ENCODE measurements at regions not wholly inside any gene's neighbourhood (a gene's known extent, or its start where the extent isn't known, plus 50 kb on each side); places are given as distances from the start of the nearest gene placed in this dataset.
"Not testable (repeated sequence)": the region's sequence is repeated elsewhere in the genome, so short reads cannot be mapped to it uniquely, and the experiment has no call there.

- Histone ChIP-seq H3K36me3 (replicated peaks; ENCODE audit: insufficient read depth, low read depth) (no peaks in the 10 kb centered on the region), H3K79me2 (no peaks in the 10 kb centered on the region), H3K4me3 (no peak overlapping the region), H2AFZ (no peak overlapping the region), H3K9me3 (ENCODE audit: low read depth) (no peaks in the 10 kb centered on the region), H3K4me1 (ENCODE audit: insufficient read depth) (no peaks in the 10 kb centered on the region), H3K4me2 (no peak overlapping the region), H4K20me1 (ENCODE audit: insufficient read depth, poor library complexity, severe bottlenecking) (no peaks in the 10 kb centered on the region), H3K9me2 (replicated peaks; ENCODE audit: insufficient read depth) (no peaks in the 10 kb centered on the region), H3K27me3 (no peaks in the 10 kb centered on the region), H3K27ac (no peak overlapping the region)
- TF ChIP-seq EZH2 (IDR thresholded peaks at IDR 0.05; ENCODE audit: borderline replicate concordance) (no peak), EZH2phosphoT487 (IDR thresholded peaks at IDR 0.05; ENCODE audit: low read depth, severe bottlenecking, unreplicated experiment) (no peak), CTCF (IDR thresholded peaks at IDR 0.05; ENCODE audit: poor library complexity) (no peak)
- 83% methylated on average over 4 of the region's 4 CpGs for WGBS (ENCODE audit: low lambda C conversion rate, missing lambda C conversion rate)
- DNase-seq (ENCODE audit: low spot score), result no peak
These were observed 1036.2 kb upstream of the FLRT2 start for GRCh38 chr14:84493779-84494178.

- H3K27ac ChIP-seq, result no peak overlapping the region
- no peak for DNase-seq (ENCODE audit: low spot score)
- H3K36me3 ChIP-seq (replicated peaks; ENCODE audit: insufficient read depth, low read depth), result no peaks in the 10 kb centered on the region
- no peaks in the 10 kb centered on the region for H3K9me2 ChIP-seq (replicated peaks; ENCODE audit: insufficient read depth)
- no peaks in the 10 kb centered on the region for H3K27me3 ChIP-seq
- no peak overlapping the region for H3K4me3 ChIP-seq
- no peaks in the 10 kb centered on the region for H3K4me1 ChIP-seq (ENCODE audit: insufficient read depth)
- H3K79me2 ChIP-seq, result no peaks in the 10 kb centered on the region
- H3K4me2 ChIP-seq, result no peak overlapping the region
- H4K20me1 ChIP-seq (ENCODE audit: insufficient read depth, poor library complexity, severe bottlenecking), result no peaks in the 10 kb centered on the region
- no peak for TF ChIP-seq CTCF (IDR thresholded peaks at IDR 0.05; ENCODE audit: poor library complexity)
- TF ChIP-seq EZH2phosphoT487 (IDR thresholded peaks at IDR 0.05; ENCODE audit: low read depth, severe bottlenecking, unreplicated experiment), result no peak
- no peak for TF ChIP-seq EZH2 (IDR thresholded peaks at IDR 0.05; ENCODE audit: borderline replicate concordance)
- H3K9me3 ChIP-seq (ENCODE audit: low read depth), result no peaks in the 10 kb centered on the region
- 94% methylated on average over 2 of the region's 2 CpGs for WGBS (ENCODE audit: low lambda C conversion rate, missing lambda C conversion rate)
- no peak overlapping the region for H2AFZ ChIP-seq
These were observed 1033.3 kb upstream of the FLRT2 start for GRCh38 chr14:84496677-84497076.

- 99% methylated on average over 15 of the region's 18 CpGs for WGBS (ENCODE audit: low lambda C conversion rate, missing lambda C conversion rate)
- not testable (repeated sequence) for H2AFZ ChIP-seq; H3K27me3 ChIP-seq; H3K4me2 ChIP-seq; H3K36me3 ChIP-seq (replicated peaks; ENCODE audit: insufficient read depth, low read depth); H3K4me1 ChIP-seq (ENCODE audit: insufficient read depth); H4K20me1 ChIP-seq (ENCODE audit: insufficient read depth, poor library complexity, severe bottlenecking); H3K27ac ChIP-seq; H3K9me2 ChIP-seq (replicated peaks; ENCODE audit: insufficient read depth); H3K79me2 ChIP-seq; H3K4me3 ChIP-seq; H3K9me3 ChIP-seq (ENCODE audit: low read depth); DNase-seq (ENCODE audit: low spot score)
These were observed 1017.1 kb upstream of the FLRT2 start for GRCh38 chr14:84512823-84513222.

GRCh38 chr14:84519836-84520235, 1010.1 kb upstream of the FLRT2 start:
- H3K27ac ChIP-seq, result no peak overlapping the region
- no peaks in the 10 kb centered on the region for H4K20me1 ChIP-seq (ENCODE audit: insufficient read depth, poor library complexity, severe bottlenecking)
- TF ChIP-seq EZH2 (IDR thresholded peaks at IDR 0.05; ENCODE audit: borderline replicate concordance), result no peak
- no peak for TF ChIP-seq CTCF (IDR thresholded peaks at IDR 0.05; ENCODE audit: poor library complexity)
- no peak for TF ChIP-seq EZH2phosphoT487 (IDR thresholded peaks at IDR 0.05; ENCODE audit: low read depth, severe bottlenecking, unreplicated experiment)
- WGBS (ENCODE audit: low lambda C conversion rate, missing lambda C conversion rate), result 93% methylated on average over 3 of the region's 3 CpGs
- H3K4me3 ChIP-seq, result no peak overlapping the region
- no peak overlapping the region for H3K4me2 ChIP-seq
- DNase-seq (ENCODE audit: low spot score), result no peak
- H3K79me2 ChIP-seq, result no peaks in the 10 kb centered on the region
- no peaks in the 10 kb centered on the region for H3K9me3 ChIP-seq (ENCODE audit: low read depth)
- no peaks in the 10 kb centered on the region for H3K36me3 ChIP-seq (replicated peaks; ENCODE audit: insufficient read depth, low read depth)
- H3K4me1 ChIP-seq (ENCODE audit: insufficient read depth), result no peaks in the 10 kb centered on the region
- H3K9me2 ChIP-seq (replicated peaks; ENCODE audit: insufficient read depth), result no peaks in the 10 kb centered on the region
- H2AFZ ChIP-seq, result no peak overlapping the region
- H3K27me3 ChIP-seq, result no peaks in the 10 kb centered on the region
